PC-9 (cell line): ENCODE measurements at regions not wholly inside any gene's neighbourhood (a gene's known extent, or its start where the extent isn't known, plus 50 kb on each side); places are given as distances from the start of the nearest gene placed in this dataset.

ENCODE experiments used
- BruUV-seq: library from RNA; stranded (reverse); fragments of 400-500 nt; replicated peaks from 2 replicates; lab custom pipeline; 2021; lab: Mats Ljungman, UMichigan
- CTCF ChIA-PET: fragments of 300-600 bp; sonication (Branson Sonifier 250); formaldehyde crosslinking; loops from one replicate; lab custom pipeline; 2022; ENCODE audit warnings: antibody characterized with exemption; lab: Charles Lee
- POLR2A ChIA-PET: fragments of 300-600 bp; sonication (Branson Sonifier 250); formaldehyde crosslinking; loops from one replicate; lab custom pipeline; 2022; ENCODE audit warnings: antibody characterized with exemption; ENCODE audit not compliant: unreplicated experiment; lab: Charles Lee
- DNase-seq, 2 experiments: peaks; one replicate each; pipeline versions ENCODE4 v3.0.0 to v3.0.0-alpha.2; 2015 to 2022; ENCODE audit warnings: mixed read lengths in 1 of 2
- H2AFZ ChIP-seq: fragments of 200-600 bp; sonication (generic); 2 replicates; pipeline ENCODE4 v1.8.1; 2017; ENCODE audit warnings: antibody characterized with exemption
- H3F3A ChIP-seq: fragments of 200-600 bp; sonication (generic); 2 replicates; pipeline ENCODE4 v1.8.1; 2017; ENCODE audit warnings: antibody characterized with exemption, mild to moderate bottlenecking, low read depth; ENCODE audit not compliant: insufficient read depth
- H3K27ac ChIP-seq: fragments of 200-600 bp; sonication (generic); 2 replicates; pipeline ENCODE4 v1.6.1; 2016; ENCODE audit warnings: mixed run types
- H3K27me3 ChIP-seq: fragments of 200-600 bp; sonication (generic); 2 replicates; pipeline ENCODE4 v1.6.1; 2016; ENCODE audit warnings: low read depth, mixed run types; ENCODE audit not compliant: insufficient read depth
- H3K36me3 ChIP-seq: fragments of 200-600 bp; sonication (generic); 2 replicates; pipeline ENCODE4 v1.6.1; 2016; ENCODE audit warnings: low read depth, mixed run types
- H3K4me1 ChIP-seq: fragments of 200-600 bp; sonication (generic); replicated peaks from 2 replicates; pipeline ENCODE4 v1.6.1; 2016; ENCODE audit warnings: mixed run types; ENCODE audit not compliant: insufficient read depth
- H3K4me2 ChIP-seq: fragments of 200-600 bp; sonication (generic); 2 replicates; pipeline ENCODE4 v1.6.1; 2017; ENCODE audit warnings: mixed run types
- H3K4me3 ChIP-seq: fragments of 200-600 bp; sonication (generic); 2 replicates; pipeline ENCODE4 v1.6.1; 2016; ENCODE audit warnings: mixed run types
- H3K79me2 ChIP-seq: fragments of 200-600 bp; sonication (generic); 2 replicates; pipeline ENCODE4 v1.6.1; 2017; ENCODE audit warnings: low read depth, mixed run types
- H3K9me2 ChIP-seq: fragments of 200-600 bp; sonication (generic); 2 replicates; pipeline ENCODE4 v1.8.1; 2017; ENCODE audit warnings: mild to moderate bottlenecking; ENCODE audit not compliant: insufficient read depth
- H3K9me3 ChIP-seq: fragments of 200-600 bp; sonication (generic); 2 replicates; pipeline ENCODE4 v1.8.1; 2016; ENCODE audit warnings: low read depth; ENCODE audit not compliant: insufficient read depth
- H4K20me1 ChIP-seq: fragments of 200-600 bp; sonication (generic); 2 replicates; pipeline ENCODE4 v1.8.1; 2017; ENCODE audit not compliant: insufficient read depth
- CTCF ChIP-seq: fragments of 200-600 bp; sonication (generic); conservative IDR thresholded peaks from 2 replicates; pipeline ENCODE4 v1.6.1; 2017; ENCODE audit warnings: mixed run types, antibody characterized with exemption, mild to moderate bottlenecking, moderate library complexity
- EZH2 ChIP-seq: fragments of 200-600 bp; sonication (generic); IDR thresholded peaks from 2 replicates; pipeline ENCODE4 v1.8.0; 2017; ENCODE audit warnings: antibody characterized with exemption, low read depth
- intact Hi-C: fragments of 100-400 bp; cut with micrococcal nuclease; formaldehyde crosslinking; loops from one replicate; pipeline ENCODE4 v1.10.0; 2022; ENCODE audit not compliant: unreplicated experiment

- Histone ChIP-seq H3K9me2 (no peaks in the 10 kb centered on the region), H3K27me3 (peaks cover 5% of the 10 kb centered on the region; the same call in 1 of the 2 replicates), H3K4me3 (no peak overlapping the region), H3K4me1 (no peaks in the 10 kb centered on the region), H3K9me3 (no peaks in the 10 kb centered on the region), H3F3A (no peaks in the 10 kb centered on the region), H3K4me2 (no peak overlapping the region), H3K27ac (no peak overlapping the region), H3K79me2 (no peaks in the 10 kb centered on the region), H2AFZ (no peak overlapping the region), H4K20me1 (no peaks in the 10 kb centered on the region), H3K36me3 (no peaks in the 10 kb centered on the region)
- BruUV-seq = no TSS peak
- POLR2A ChIA-PET = no interaction called here
- TF ChIP-seq CTCF = no peak
- no peak for TF ChIP-seq EZH2
- no peak for DNase-seq
- intact Hi-C loops = no loop called here
- CTCF ChIA-PET = no interaction called here
These were observed 157.6 kb upstream of the ADARB2 start for GRCh38 chr10:1894912-1895311.

- intact Hi-C loops = no loop called here
- Histone ChIP-seq H3K27me3 (peaks cover 5% of the 10 kb centered on the region; the same call in 1 of the 2 replicates), H3K79me2 (no peaks in the 10 kb centered on the region), H3K4me3 (no peak overlapping the region), H3K9me2 (no peaks in the 10 kb centered on the region), H3K9me3 (no peaks in the 10 kb centered on the region), H3K4me1 (no peaks in the 10 kb centered on the region), H3K27ac (no peak overlapping the region), H3K36me3 (no peaks in the 10 kb centered on the region), H2AFZ (no peak overlapping the region), H3F3A (no peaks in the 10 kb centered on the region), H3K4me2 (no peak overlapping the region), H4K20me1 (no peaks in the 10 kb centered on the region)
- ChIA-PET POLR2A (interaction anchor here (0.6 kb wide), 1 partner anchor 97 kb away, joined by 3 read pairs; no protein-coding TSS in a partner anchor), CTCF (no interaction called here)
- no peak for TF ChIP-seq CTCF
- TF ChIP-seq EZH2 = no peak
- BruUV-seq = no TSS peak
- no peak for DNase-seq
These were observed 156.6 kb upstream of the ADARB2 start for GRCh38 chr10:1893941-1894340.

- intact Hi-C loops = no loop called here
- BruUV-seq = no TSS peak
These were observed 148.7 kb upstream of the ADARB2 start for GRCh38 chr10:1886039-1886438.

More at GRCh38 chr10:1886039-1886438, 148.7 kb upstream of the ADARB2 start:
- POLR2A ChIA-PET = no interaction called here
- Histone ChIP-seq H4K20me1 (no peaks in the 10 kb centered on the region), H3K79me2 (no peaks in the 10 kb centered on the region), H3K27me3 (peaks cover 4% of the 10 kb centered on the region; the same call in 1 of the 2 replicates), H3F3A (no peaks in the 10 kb centered on the region), H3K9me3 (no peaks in the 10 kb centered on the region), H3K36me3 (no peaks in the 10 kb centered on the region), H3K4me3 (no peak overlapping the region), H3K4me2 (no peak overlapping the region), H3K27ac (no peak overlapping the region), H3K9me2 (no peaks in the 10 kb centered on the region), H3K4me1 (no peaks in the 10 kb centered on the region), H2AFZ (no peak overlapping the region)
- CTCF ChIA-PET = no interaction called here
- no peak for TF ChIP-seq CTCF
- no peak for TF ChIP-seq EZH2
- no peak for DNase-seq
